Loucy (cell line): ENCODE measurements at regions not wholly inside any gene's neighbourhood (a gene's known extent, or its start where the extent isn't known, plus 50 kb on each side); places are given as distances from the start of the nearest gene placed in this dataset.
"Not testable (repeated sequence)": the region's sequence is repeated elsewhere in the genome, so short reads cannot be mapped to it uniquely, and the experiment has no call there.

Experiments used
- H2AFZ ChIP-seq: fragments of 200-600 bp; sonication (generic); 2 replicates; pipeline ENCODE4 v1.6.0; 2016; ENCODE audit warnings: antibody characterized with exemption, mild to moderate bottlenecking, low read length, moderate library complexity
- H3F3A ChIP-seq: fragments of 200-600 bp; 2 replicates; pipeline ENCODE4 v1.6.0; 2016; ENCODE audit warnings: antibody characterized with exemption, low read depth, mild to moderate bottlenecking
- H3K27me3 ChIP-seq: fragments of 200-600 bp; sonication (generic); 2 replicates; pipeline ENCODE4 v1.6.1; 2014; ENCODE audit warnings: low read length, mild to moderate bottlenecking; ENCODE audit not compliant: insufficient read depth, poor library complexity, severe bottlenecking
- H3K36me3 ChIP-seq: fragments of 200-600 bp; sonication (generic); 2 replicates; pipeline ENCODE4 v1.6.1; 2016; ENCODE audit warnings: low read length; ENCODE audit not compliant: insufficient read depth
- H3K4me1 ChIP-seq: fragments of 200-600 bp; sonication (generic); 2 replicates; pipeline ENCODE4 v1.5.1; 2014; ENCODE audit warnings: low read length, mild to moderate bottlenecking; ENCODE audit not compliant: insufficient read depth, poor library complexity, severe bottlenecking
- H3K4me2 ChIP-seq: fragments of 200-600 bp; sonication (generic); 2 replicates; pipeline ENCODE4 v1.6.0; 2014; ENCODE audit warnings: antibody characterized with exemption, low read length, low read depth, mild to moderate bottlenecking; ENCODE audit not compliant: poor library complexity, severe bottlenecking
- H3K4me3 ChIP-seq: fragments of 200-600 bp; sonication (generic); 2 replicates; pipeline ENCODE4 v1.5.1; 2014; ENCODE audit warnings: low read length, mild to moderate bottlenecking, mixed read lengths; ENCODE audit not compliant: poor library complexity, severe bottlenecking
- H3K79me2 ChIP-seq: fragments of 200-600 bp; sonication (generic); 2 replicates; pipeline ENCODE4 v1.6.1; 2014; ENCODE audit warnings: low read length; ENCODE audit not compliant: insufficient read depth
- H3K9ac ChIP-seq: fragments of 200-600 bp; sonication (generic); 2 replicates; pipeline ENCODE4 v1.6.0; 2014; ENCODE audit warnings: mild to moderate bottlenecking, low read depth, low read length, moderate library complexity; ENCODE audit not compliant: poor library complexity, severe bottlenecking
- H3K9me2 ChIP-seq: fragments of 200-600 bp; sonication (generic); replicated peaks from 2 replicates; pipeline ENCODE4 v1.6.1; 2016; ENCODE audit warnings: low read depth, low read length, mixed read lengths
- H3K9me3 ChIP-seq: fragments of 200-600 bp; sonication (generic); 2 replicates; pipeline ENCODE4 v1.6.1; 2014; ENCODE audit warnings: mild to moderate bottlenecking, antibody characterized with exemption, low read length, low read depth; ENCODE audit not compliant: insufficient read depth
- H4K20me1 ChIP-seq: fragments of 200-600 bp; sonication (generic); 2 replicates; pipeline ENCODE4 v1.6.0; 2014; ENCODE audit warnings: antibody characterized with exemption, low read length, mild to moderate bottlenecking; ENCODE audit not compliant: insufficient read depth, poor library complexity, severe bottlenecking
- CTCF ChIP-seq: fragments of 200-600 bp; sonication (generic); conservative IDR thresholded peaks from 2 replicates; pipeline ENCODE4 v1.5.1; 2014; ENCODE audit warnings: mild to moderate bottlenecking, antibody characterized with exemption, low read length
- EZH2phosphoT487 ChIP-seq: fragments of 200-600 bp; IDR thresholded peaks from 2 replicates; pipeline ENCODE4 v1.6.1; 2018; ENCODE audit warnings: antibody characterized with exemption, mild to moderate bottlenecking, moderate library complexity, borderline replicate concordance

- not testable (repeated sequence) for H3K4me1 ChIP-seq, H3K36me3 ChIP-seq, H3K4me2 ChIP-seq, H4K20me1 ChIP-seq, H3K27me3 ChIP-seq, H3K79me2 ChIP-seq, H3K9me3 ChIP-seq, H3K9ac ChIP-seq, H3K4me3 ChIP-seq, H2AFZ ChIP-seq, H3K9me2 ChIP-seq, H3F3A ChIP-seq
Observed at GRCh38 chr10:59975918-59976317, 69.6 kb upstream of the CCDC6 start.

GRCh38 chr10:59971915-59972314, 65.6 kb upstream of the CCDC6 start:
- H4K20me1 ChIP-seq, result no peaks in the 10 kb centered on the region
- H3K36me3 ChIP-seq, result no peaks in the 10 kb centered on the region
- H3K4me3 ChIP-seq, result no peak overlapping the region
- TF ChIP-seq CTCF (no peak), EZH2phosphoT487 (no peak)
- no peak overlapping the region for H3K9ac ChIP-seq
- H3K9me3 ChIP-seq, result peaks cover 3% of the 10 kb centered on the region; the same call in 1 of the 2 replicates
- no peak overlapping the region for H2AFZ ChIP-seq
- H3K4me1 ChIP-seq, result no peaks in the 10 kb centered on the region
- H3K9me2 ChIP-seq, result no peaks in the 10 kb centered on the region
- H3K4me2 ChIP-seq, result no peak overlapping the region
- no peaks in the 10 kb centered on the region for H3F3A ChIP-seq
- H3K79me2 ChIP-seq, result no peaks in the 10 kb centered on the region
- no peaks in the 10 kb centered on the region for H3K27me3 ChIP-seq

GRCh38 chr10:59970396-59971368, 64.3 kb upstream of the CCDC6 start:
- Histone ChIP-seq H3K79me2 (no peaks in the 10 kb centered on the region), H3K9me2 (no peaks in the 10 kb centered on the region), H3K36me3 (no peaks in the 10 kb centered on the region), H3K4me2 (no peak overlapping the region), H3F3A (no peaks in the 10 kb centered on the region), H2AFZ (no peak overlapping the region), H3K9me3 (peaks cover under 1% of the 10 kb centered on the region; the same call in 1 of the 2 replicates), H3K4me3 (no peak overlapping the region), H3K27me3 (no peaks in the 10 kb centered on the region), H3K4me1 (no peaks in the 10 kb centered on the region), H4K20me1 (no peaks in the 10 kb centered on the region), H3K9ac (no peak overlapping the region)
- TF ChIP-seq CTCF (peak; percentile 24; the same call in 1 of the 2 replicates), EZH2phosphoT487 (no peak)
